H9 (cell line): ENCODE measurements at regions not wholly inside any gene's neighbourhood (a gene's known extent, or its start where the extent isn't known, plus 50 kb on each side); places are given as distances from the start of the nearest gene placed in this dataset.
"Not testable (repeated sequence)": the region's sequence is repeated elsewhere in the genome, so short reads cannot be mapped to it uniquely, and the experiment has no call there.

Experiments
- DNase-seq: peaks from one replicate; pipeline ENCODE4 v3.0.0-alpha.2; 2017
- H2AFZ ChIP-seq: one replicate; pipeline ENCODE4 v1.6.1; 2013; ENCODE audit warnings: mild to moderate bottlenecking, low read length, control low read depth, moderate library complexity
- H2AK5ac ChIP-seq: 2 replicates; pipeline ENCODE4 v1.6.1; 2013; ENCODE audit warnings: low read length, control low read depth, mixed read lengths; ENCODE audit not compliant: insufficient read length
- H2BK120ac ChIP-seq: one replicate; pipeline ENCODE4 v1.6.1; 2013; ENCODE audit warnings: low read depth, mild to moderate bottlenecking, low read length, control low read depth, inconsistent platforms; ENCODE audit not compliant: poor library complexity, severe bottlenecking
- H2BK12ac ChIP-seq: 2 replicates; pipeline ENCODE4 v1.6.1; 2013; ENCODE audit warnings: low read length, control low read depth, mixed read lengths, low read depth; ENCODE audit not compliant: insufficient read length
- H2BK15ac ChIP-seq: 2 replicates; pipeline ENCODE4 v1.6.1; 2013; ENCODE audit warnings: low read depth, low read length, control low read depth
- H2BK20ac ChIP-seq: one replicate; pipeline ENCODE4 v1.6.1; 2013; ENCODE audit warnings: low read depth, mild to moderate bottlenecking, low read length, control low read depth, inconsistent platforms; ENCODE audit not compliant: poor library complexity, severe bottlenecking
- H2BK5ac ChIP-seq: 2 replicates; pipeline ENCODE4 v1.6.1; 2013; ENCODE audit warnings: low read length, control low read depth, mixed read lengths; ENCODE audit not compliant: insufficient read length
- H3K14ac ChIP-seq: 2 replicates; pipeline ENCODE4 v1.6.1; 2013; ENCODE audit warnings: low read length, control low read depth; ENCODE audit not compliant: insufficient read depth
- H3K18ac ChIP-seq: 2 replicates; pipeline ENCODE4 v1.6.1; 2013; ENCODE audit warnings: low read depth, mild to moderate bottlenecking, mixed read lengths, low read length, control low read depth; ENCODE audit not compliant: insufficient read length
- H3K23ac ChIP-seq: 2 replicates; pipeline ENCODE4 v1.6.1; 2013; ENCODE audit warnings: low read length, control low read depth, mixed read lengths, low read depth; ENCODE audit not compliant: insufficient read length
- H3K23me2 ChIP-seq: 2 replicates; pipeline ENCODE4 v1.6.1; 2013; ENCODE audit warnings: low read depth, mild to moderate bottlenecking, mixed read lengths, low read length, control low read depth; ENCODE audit not compliant: insufficient read length, poor library complexity, severe bottlenecking
- H3K27ac ChIP-seq: 2 replicates; pipeline ENCODE4 v1.5.1; 2013; ENCODE audit warnings: low read length, control low read depth, mixed read lengths, low read depth; ENCODE audit not compliant: insufficient read length
- H3K27me3 ChIP-seq: 2 replicates; pipeline ENCODE4 v1.6.1; 2013; ENCODE audit warnings: low read length, control low read depth, inconsistent platforms; ENCODE audit not compliant: insufficient read depth
- H3K4ac ChIP-seq: 2 replicates; pipeline ENCODE4 v1.6.1; 2013; ENCODE audit warnings: low read depth, mild to moderate bottlenecking, control low read depth, inconsistent platforms, low read length, moderate library complexity
- H3K4me1 ChIP-seq: 2 replicates; pipeline ENCODE4 v1.6.1; 2013; ENCODE audit warnings: low read length, control low read depth, inconsistent platforms; ENCODE audit not compliant: insufficient read depth
- H3K4me2 ChIP-seq: 2 replicates; pipeline ENCODE4 v1.6.1; 2013; ENCODE audit warnings: low read length, control low read depth, mixed read lengths; ENCODE audit not compliant: insufficient read length, insufficient read depth
- H3K56ac ChIP-seq: 2 replicates; pipeline ENCODE4 v1.6.1; 2013; ENCODE audit warnings: low read depth, mild to moderate bottlenecking, mixed read lengths, low read length, control low read depth; ENCODE audit not compliant: insufficient read length
- H3K79me1 ChIP-seq: 2 replicates; pipeline ENCODE4 v1.6.1; 2013; ENCODE audit warnings: low read depth, mild to moderate bottlenecking, moderate library complexity, low read length, control low read depth, inconsistent platforms; ENCODE audit not compliant: insufficient read depth, poor library complexity, severe bottlenecking
- H3K79me2 ChIP-seq: 2 replicates; pipeline ENCODE4 v1.6.1; 2013; ENCODE audit warnings: low read length, control low read depth, inconsistent platforms; ENCODE audit not compliant: insufficient read depth
- H3K9ac ChIP-seq: 2 replicates; pipeline ENCODE4 v1.6.1; 2013; ENCODE audit warnings: low read length, control low read depth, mixed read lengths; ENCODE audit not compliant: insufficient read length; ENCODE audit errors: extremely low read depth
- H3K9me3 ChIP-seq: one replicate; pipeline ENCODE4 v1.6.1; 2013; ENCODE audit warnings: low read depth, low read length, inconsistent platforms; ENCODE audit not compliant: control insufficient read depth
- H3T11ph ChIP-seq: one replicate; pipeline ENCODE4 v1.6.1; 2013; ENCODE audit warnings: mild to moderate bottlenecking, low read length, control low read depth, inconsistent platforms
- H4K20me1 ChIP-seq: one replicate; pipeline ENCODE4 v1.6.1; 2013; ENCODE audit not compliant: control insufficient read depth, insufficient read length, insufficient read depth
- H4K5ac ChIP-seq: 2 replicates; pipeline ENCODE4 v1.6.1; 2013; ENCODE audit warnings: low read depth, mild to moderate bottlenecking, mixed read lengths, low read length, control low read depth; ENCODE audit not compliant: insufficient read length
- H4K8ac ChIP-seq: replicated peaks from 2 replicates; pipeline ENCODE4 v1.6.1; 2013; ENCODE audit warnings: low read length, control low read depth, mixed read lengths, low read depth; ENCODE audit not compliant: insufficient read length
- H4K91ac ChIP-seq: 2 replicates; pipeline ENCODE4 v1.6.1; 2013; ENCODE audit warnings: low read depth, mild to moderate bottlenecking, moderate library complexity, mixed read lengths, low read length, control low read depth; ENCODE audit not compliant: insufficient read length
- H3K27ac Mint-ChIP-seq, 3 experiments: 2 replicates in 2 of 3; 3 replicates in 1 of 3; pipeline ENCODE4 v1.8.0; 2020 to 2021; ENCODE audit warnings: mixed read lengths in 3 of 3, mild to moderate bottlenecking in 1 of 3, moderate library complexity in 1 of 3
- H3K27me3 Mint-ChIP-seq: 2 replicates; pipeline ENCODE4 v1.8.0; 2021; ENCODE audit warnings: low read depth, mild to moderate bottlenecking, moderate library complexity, mixed read lengths
- H3K36me3 Mint-ChIP-seq, 3 experiments: 2 replicates in 2 of 3; 3 replicates in 1 of 3; pipeline ENCODE4 v1.8.0; 2020 to 2021; ENCODE audit warnings: low read depth in 3 of 3, mixed read lengths in 3 of 3; ENCODE audit not compliant: insufficient read depth in 1 of 3
- H3K4me1 Mint-ChIP-seq, 2 experiments: 2 replicates each; pipeline ENCODE4 v1.8.0; 2020; ENCODE audit warnings: mixed read lengths in 2 of 2
- H3K4me3 Mint-ChIP-seq, 2 experiments: 2 replicates in 1 of 2; 3 replicates in 1 of 2; pipeline ENCODE4 v1.8.0; 2020 to 2021; ENCODE audit warnings: mild to moderate bottlenecking in 2 of 2, mixed read lengths in 2 of 2, moderate library complexity in 1 of 2
- H3K9me3 Mint-ChIP-seq, 2 experiments: 2 replicates in 1 of 2; 3 replicates in 1 of 2; pipeline ENCODE4 v1.8.0; 2020; ENCODE audit warnings: mild to moderate bottlenecking in 2 of 2, mixed read lengths in 2 of 2, moderate library complexity in 1 of 2
- WGBS: extraction: QIAGEN DNeasy Blood & Tissue Kit; methylation state at CpG from one replicate; pipeline ENCODE4 v1.1.7; 2013; ENCODE audit warnings: missing lambda C conversion rate, low lambda C conversion rate, mixed read lengths; ENCODE audit not compliant: insufficient read length; ENCODE audit errors: extremely low coverage; 5-methylcytosine and 5-hydroxymethylcytosine counted together

DNA sequence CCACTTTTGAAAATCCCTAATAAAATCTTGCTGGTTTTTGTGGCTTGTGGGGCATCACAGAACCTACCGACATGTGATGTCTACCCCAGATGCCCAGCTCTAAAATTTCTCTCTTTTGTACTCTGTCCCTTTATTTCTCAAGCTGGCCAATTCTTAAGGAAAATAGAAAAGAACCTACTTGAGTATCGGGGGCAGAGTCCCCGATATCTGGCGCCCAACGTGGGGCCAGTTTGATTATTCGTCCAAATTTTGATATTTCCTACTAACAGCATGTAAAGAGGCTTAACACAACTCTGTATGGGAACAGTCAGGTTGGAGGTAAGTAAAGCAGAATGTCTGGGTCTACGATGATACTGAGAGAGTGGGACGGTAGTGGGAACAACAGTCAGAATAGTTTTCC, 810.6 kb downstream of the SLC6A15 start:
- H3K4me1 ChIP-seq, H3K23me2 ChIP-seq, H2BK5ac ChIP-seq, H3K4me1 Mint-ChIP-seq, H3T11ph ChIP-seq, H3K27me3 Mint-ChIP-seq, H3K56ac ChIP-seq, H2BK20ac ChIP-seq, H4K8ac ChIP-seq, H4K5ac ChIP-seq, H3K79me1 ChIP-seq, H3K23ac ChIP-seq, H3K4me2 ChIP-seq, H3K79me2 ChIP-seq, H2BK12ac ChIP-seq, H3K27ac Mint-ChIP-seq, H4K20me1 ChIP-seq, DNase-seq, H3K9me3 ChIP-seq, H3K4me3 Mint-ChIP-seq, H3K4ac ChIP-seq, H3K27me3 ChIP-seq, H3K9ac ChIP-seq, H3K27ac ChIP-seq, H4K91ac ChIP-seq, H2BK120ac ChIP-seq, H3K18ac ChIP-seq, H3K14ac ChIP-seq, H2AFZ ChIP-seq, H2AK5ac ChIP-seq, H2BK15ac ChIP-seq: not testable (repeated sequence)
- H3K9me3 Mint-ChIP-seq, result peaks cover 58 to 77% of the 10 kb centered on the region in 2 experiments
- H3K36me3 Mint-ChIP-seq, result peaks cover 37 to 57% (median 57%) of the 10 kb centered on the region in 3 experiments
- WGBS, result no CpG with 5 or more reads among the region's 8 CpGs

DNA sequence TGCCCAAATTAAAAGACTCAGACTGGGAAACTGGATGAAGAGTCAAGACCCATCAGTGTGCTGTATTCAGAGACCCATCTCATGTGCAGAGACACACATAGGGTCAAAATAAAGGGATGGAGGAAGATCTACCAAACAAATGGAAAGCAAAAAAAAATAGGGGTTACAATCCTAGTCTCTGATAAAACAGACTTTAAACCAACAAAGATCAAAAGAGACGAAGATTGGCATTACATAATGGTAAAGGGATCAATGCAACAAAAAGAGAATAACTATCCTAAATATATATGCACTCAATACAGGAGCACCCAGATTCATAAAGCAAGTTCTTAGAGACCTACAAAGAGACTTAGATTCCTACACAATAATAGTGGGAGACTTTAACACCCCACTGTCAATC, 813.0 kb downstream of the SLC6A15 start:
- not testable (repeated sequence) for H3K23ac ChIP-seq, H3K27ac Mint-ChIP-seq, H3K56ac ChIP-seq, H2BK12ac ChIP-seq, H3K27me3 ChIP-seq, H3K14ac ChIP-seq, H2AK5ac ChIP-seq, H3K18ac ChIP-seq, H4K8ac ChIP-seq, H2BK15ac ChIP-seq, H2BK5ac ChIP-seq, DNase-seq, H3K9me3 ChIP-seq, H3K4me1 Mint-ChIP-seq, H2AFZ ChIP-seq, H3K4me2 ChIP-seq, H3K23me2 ChIP-seq, H3K79me2 ChIP-seq, H3K4ac ChIP-seq, H3K79me1 ChIP-seq, H4K91ac ChIP-seq, H3T11ph ChIP-seq, H3K4me1 ChIP-seq, H3K4me3 Mint-ChIP-seq, H4K5ac ChIP-seq, H3K27ac ChIP-seq, H4K20me1 ChIP-seq, H2BK20ac ChIP-seq, H2BK120ac ChIP-seq, H3K27me3 Mint-ChIP-seq, H3K9ac ChIP-seq
- peaks cover 36 to 56% (median 54%) of the 10 kb centered on the region in 3 experiments for H3K36me3 Mint-ChIP-seq
- no CpG with 5 or more reads among the region's 1 CpG for whole genome bisulfite sequencing
- peaks cover 60 to 75% of the 10 kb centered on the region in 2 experiments for H3K9me3 Mint-ChIP-seq
